ENCODE measurements at regions not wholly inside any gene's neighbourhood (a gene's known extent, or its start where the extent isn't known, plus 50 kb on each side); places are given as distances from the start of the nearest gene placed in this dataset.

- Histone ChIP-seq H3K27ac (no peak overlapping the region), H3K4me1 (replicated peaks in 1 of 2) (no peaks in the 10 kb centered on the region), H3K4me3 (no peak overlapping the region)
- in situ Hi-C loops (cut with MboI; ENCODE audit: low pct_unique_long_range_greater_than_20kb in 2 of 9, low sequenced_read_pairs in 9 of 9, unreplicated experiment in 9 of 9), result no loop called here
- ATAC-seq (replicated peaks in 6 of 8), result no peak
- WGBS, 10 experiments, result 40 to 100% (median 87%) methylated on average over 1 to 5 of the region's 5 CpGs; no CpG with 5 or more reads in 2 of the 10 experiments
Observed at GRCh38 chr6:164408868-164409267, 900.5 kb downstream of the C6orf118 start.

GRCh38 chr6:164404812-164405488, 904.5 kb downstream of the C6orf118 start:
- Histone ChIP-seq H3K4me3 (no peak overlapping the region), H3K4me1 (replicated peaks in 1 of 2) (no peaks in the 10 kb centered on the region), H3K27ac (no peak overlapping the region)
- in situ Hi-C loops (cut with MboI; ENCODE audit: low pct_unique_long_range_greater_than_20kb in 2 of 9, low sequenced_read_pairs in 9 of 9, unreplicated experiment in 9 of 9), result no loop called here
- peak in 1 of 8 experiments; percentile 45 for ATAC-seq (replicated peaks in 6 of 8)
- WGBS, 10 experiments, result 0 to 88% (median 46%) methylated on average over 1 to 4 of the region's 4 CpGs; no CpG with 5 or more reads in 2 of the 10 experiments

GRCh38 chr6:164401871-164402270, 907.5 kb downstream of the C6orf118 start:
- 0 to 100% (median 93%) methylated on average over 1 to 2 of the region's 2 CpGs; no CpG with 5 or more reads in 1 of the 10 experiments for WGBS, 10 experiments
- ATAC-seq (replicated peaks in 6 of 8), result peak in 4 of 8 experiments; percentile 23 to 50 (median 42)
- Histone ChIP-seq H3K27ac (no peak overlapping the region), H3K4me3 (no peak overlapping the region), H3K4me1 (replicated peaks in 1 of 2) (no peaks in the 10 kb centered on the region)
- in situ Hi-C loops (cut with MboI; ENCODE audit: low pct_unique_long_range_greater_than_20kb in 2 of 9, low sequenced_read_pairs in 9 of 9, unreplicated experiment in 9 of 9), result no loop called here

GRCh38 chr6:164398647-164399046, 910.8 kb downstream of the C6orf118 start:
- in situ Hi-C loops (cut with MboI; ENCODE audit: low pct_unique_long_range_greater_than_20kb in 2 of 9, low sequenced_read_pairs in 9 of 9, unreplicated experiment in 9 of 9), result no loop called here
- H3K4me3 ChIP-seq, result no peak overlapping the region
- H3K4me1 ChIP-seq (replicated peaks in 1 of 2), result peaks cover 6 to 8% of the 10 kb centered on the region in 2 donors
- 33 to 100% (median 80%) methylated on average over 1 of the region's 1 CpG; no CpG with 5 or more reads in 4 of the 10 experiments for WGBS, 10 experiments
- no peak for ATAC-seq (replicated peaks in 6 of 8)
- H3K27ac ChIP-seq, result no peak overlapping the region

- in situ Hi-C loops (cut with MboI; ENCODE audit: low pct_unique_long_range_greater_than_20kb in 2 of 9, low sequenced_read_pairs in 9 of 9, unreplicated experiment in 9 of 9), result no loop called here
- peaks cover 6 to 8% of the 10 kb centered on the region in 2 donors for H3K4me1 ChIP-seq (replicated peaks in 1 of 2)
- WGBS, 10 experiments, result 15 to 100% (median 83%) methylated on average over 1 to 6 of the region's 9 CpGs
- ATAC-seq (replicated peaks in 6 of 8), result peak in 6 of 8 experiments; percentile 27 to 93 (median 90)
- peak overlapping the region in 1 of 2 donors; percentile 22 for H3K27ac ChIP-seq
- no peak overlapping the region for H3K4me3 ChIP-seq
Observed at GRCh38 chr6:164396071-164397047, 913.0 kb downstream of the C6orf118 start.

- Histone ChIP-seq H3K4me1 (replicated peaks in 1 of 2) (peaks cover 6 to 31% of the 10 kb centered on the region in 2 donors), H3K4me3 (no peak overlapping the region), H3K27ac (no peak overlapping the region)
- 0 to 75% (median 33%) methylated on average over 1 of the region's 1 CpG; no CpG with 5 or more reads in 2 of the 10 experiments for WGBS, 10 experiments
- ATAC-seq (replicated peaks in 6 of 8), result peak in 5 of 8 experiments; percentile 65 to 82 (median 70)
- in situ Hi-C loops (cut with MboI; ENCODE audit: low pct_unique_long_range_greater_than_20kb in 2 of 9, low sequenced_read_pairs in 9 of 9, unreplicated experiment in 9 of 9), result no loop called here
Observed at GRCh38 chr6:164379795-164380194, 929.6 kb downstream of the C6orf118 start.

- Histone ChIP-seq H3K4me3 (no peak overlapping the region), H3K27ac (no peak overlapping the region), H3K4me1 (replicated peaks in 1 of 2) (peaks cover 6 to 31% of the 10 kb centered on the region in 2 donors)
- ATAC-seq (replicated peaks in 6 of 8), result no peak
- WGBS, 10 experiments, result 17 to 100% (median 70%) methylated on average over 1 to 2 of the region's 2 CpGs; no CpG with 5 or more reads in 2 of the 10 experiments
- in situ Hi-C loops (cut with MboI; ENCODE audit: low pct_unique_long_range_greater_than_20kb in 2 of 9, low sequenced_read_pairs in 9 of 9, unreplicated experiment in 9 of 9), result no loop called here
Observed at GRCh38 chr6:164378330-164378729, 931.1 kb downstream of the C6orf118 start.

- no peak overlapping the region for H3K4me3 ChIP-seq
- H3K27ac ChIP-seq, result no peak overlapping the region
- H3K4me1 ChIP-seq (replicated peaks in 1 of 2), result peaks cover 6 to 31% of the 10 kb centered on the region in 2 donors
- 2 to 90% (median 49%) methylated on average over 1 to 6 of the region's 6 CpGs; no CpG with 5 or more reads in 1 of the 10 experiments for WGBS, 10 experiments
- peak in 7 of 8 experiments; percentile 21 to 91 (median 59) for ATAC-seq (replicated peaks in 6 of 8)
- in situ Hi-C loops (cut with MboI; ENCODE audit: low pct_unique_long_range_greater_than_20kb in 2 of 9, low sequenced_read_pairs in 9 of 9, unreplicated experiment in 9 of 9), result no loop called here
Observed at GRCh38 chr6:164377348-164377918, 932.0 kb downstream of the C6orf118 start.

GRCh38 chr6:164370773-164371172, 938.6 kb downstream of the C6orf118 start:
- in situ Hi-C loops (cut with MboI; ENCODE audit: low pct_unique_long_range_greater_than_20kb in 2 of 9, low sequenced_read_pairs in 9 of 9, unreplicated experiment in 9 of 9), result no loop called here
- no peaks in the 10 kb centered on the region for H3K4me1 ChIP-seq (replicated peaks in 1 of 2)
- peak in 1 of 8 experiments; percentile 69 for ATAC-seq (replicated peaks in 6 of 8)
- no peak overlapping the region for H3K4me3 ChIP-seq
- H3K27ac ChIP-seq, result no peak overlapping the region

- no peaks in the 10 kb centered on the region for H3K4me1 ChIP-seq (replicated peaks in 1 of 2)
- ATAC-seq (replicated peaks in 6 of 8), result no peak
- WGBS, 10 experiments, result 0 to 100% (median 100%) methylated on average over 1 to 2 of the region's 2 CpGs; no CpG with 5 or more reads in 6 of the 10 experiments
- no peak overlapping the region for H3K27ac ChIP-seq
- in situ Hi-C loops (cut with MboI; ENCODE audit: low pct_unique_long_range_greater_than_20kb in 2 of 9, low sequenced_read_pairs in 9 of 9, unreplicated experiment in 9 of 9), result no loop called here
- no peak overlapping the region for H3K4me3 ChIP-seq
Observed at GRCh38 chr6:164359441-164359840, 944.9 kb downstream of the QKI start.

GRCh38 chr6:164359036-164359435, 944.5 kb downstream of the QKI start:
- 40 to 100% (median 92%) methylated on average over 1 to 2 of the region's 2 CpGs; no CpG with 5 or more reads in 5 of the 10 experiments for WGBS, 10 experiments
- no peak overlapping the region for H3K27ac ChIP-seq
- no peak for ATAC-seq (replicated peaks in 6 of 8)
- H3K4me3 ChIP-seq, result no peak overlapping the region
- in situ Hi-C loops (cut with MboI; ENCODE audit: low pct_unique_long_range_greater_than_20kb in 2 of 9, low sequenced_read_pairs in 9 of 9, unreplicated experiment in 9 of 9), result no loop called here
- H3K4me1 ChIP-seq (replicated peaks in 1 of 2), result no peaks in the 10 kb centered on the region

GRCh38 chr6:164356814-164357213, 942.3 kb downstream of the QKI start:
- 0 to 90% (median 63%) methylated on average over 1 of the region's 1 CpG for WGBS, 10 experiments
- in situ Hi-C loops (cut with MboI; ENCODE audit: low pct_unique_long_range_greater_than_20kb in 2 of 9, low sequenced_read_pairs in 9 of 9, unreplicated experiment in 9 of 9), result no loop called here
- Histone ChIP-seq H3K27ac (no peak overlapping the region), H3K4me1 (replicated peaks in 1 of 2) (no peaks in the 10 kb centered on the region), H3K4me3 (no peak overlapping the region)
- no peak for ATAC-seq (replicated peaks in 6 of 8)

GRCh38 chr6:164347455-164347854, 932.9 kb downstream of the QKI start:
- H3K4me1 ChIP-seq (replicated peaks in 1 of 2), result peaks cover 23 to 29% of the 10 kb centered on the region in 2 donors
- WGBS, 10 experiments, result 60 to 100% methylated on average over 1 to 2 of the region's 2 CpGs; no CpG with 5 or more reads in 8 of the 10 experiments

More at GRCh38 chr6:164347455-164347854, 932.9 kb downstream of the QKI start:
- in situ Hi-C loops (cut with MboI; ENCODE audit: low pct_unique_long_range_greater_than_20kb in 2 of 9, low sequenced_read_pairs in 9 of 9, unreplicated experiment in 9 of 9), result no loop called here
- no peak for ATAC-seq (replicated peaks in 6 of 8)
- Histone ChIP-seq H3K27ac (peak overlapping the region in 1 of 2 donors; percentile 86), H3K4me3 (no peak overlapping the region)
